DMS153 (cell line): ENCODE measurements at regions not wholly inside any gene's neighbourhood (a gene's known extent, or its start where the extent isn't known, plus 50 kb on each side); places are given as distances from the start of the nearest gene placed in this dataset.

Experiments
- DNase-seq: peaks from one replicate; lab custom pipeline; 2025; lab: John Stamatoyannopoulos, UW

GRCh38 chr6:16078064-16078463, 50.8 kb upstream of the MYLIP start:
- no peak for DNase-seq

- no peak for DNase-seq
Observed at GRCh38 chr6:16069671-16070070, 59.2 kb upstream of the MYLIP start.

GRCh38 chr6:16069222-16069621, 59.7 kb upstream of the MYLIP start:
- DNase-seq: no peak

GRCh38 chr6:16067568-16067967, 61.3 kb upstream of the MYLIP start:
- DNase-seq: no peak

- DNase-seq: peak; percentile 92
Observed at GRCh38 chr6:16064671-16065072, 64.2 kb upstream of the MYLIP start.

- no peak for DNase-seq
Observed at GRCh38 chr6:16063580-16063979, 65.3 kb upstream of the MYLIP start.

GRCh38 chr6:16061818-16062217, 67.1 kb upstream of the MYLIP start:
- no peak for DNase-seq

GRCh38 chr6:16060039-16060438, 68.8 kb upstream of the MYLIP start:
- peak; percentile 44 for DNase-seq

GRCh38 chr6:16059496-16059895, 69.4 kb upstream of the MYLIP start:
- DNase-seq: peak; percentile 73

GRCh38 chr6:16058929-16059345, 69.9 kb upstream of the MYLIP start:
- DNase-seq: no peak

- no peak for DNase-seq
Observed at GRCh38 chr6:16058201-16058928, 70.5 kb upstream of the MYLIP start.

- DNase-seq: no peak
Observed at GRCh38 chr6:16057446-16057845, 71.4 kb upstream of the MYLIP start.

GRCh38 chr6:16056263-16056870, 72.5 kb upstream of the MYLIP start:
- DNase-seq: no peak

- DNase-seq: no peak
Observed at GRCh38 chr6:16055852-16056251, 73.0 kb upstream of the MYLIP start.

GRCh38 chr6:16049168-16049567, 79.7 kb upstream of the MYLIP start:
- DNase-seq: no peak

GRCh38 chr6:16048221-16048620, 80.7 kb upstream of the MYLIP start:
- DNase-seq: no peak

- no peak for DNase-seq
Observed at GRCh38 chr6:16047435-16047990, 81.4 kb upstream of the MYLIP start.

GRCh38 chr6:16045238-16045637, 83.6 kb upstream of the MYLIP start:
- DNase-seq: no peak

GRCh38 chr6:16044211-16044643, 84.7 kb upstream of the MYLIP start:
- DNase-seq: no peak

GRCh38 chr6:16043171-16044135, 85.4 kb upstream of the MYLIP start:
- DNase-seq: peak; percentile 24

GRCh38 chr6:16042751-16043150, 86.1 kb upstream of the MYLIP start:
- no peak for DNase-seq

- DNase-seq: no peak
Observed at GRCh38 chr6:16041327-16041726, 87.6 kb upstream of the MYLIP start.
